PC-9 (cell line): ENCODE measurements at regions not wholly inside any gene's neighbourhood (a gene's known extent, or its start where the extent isn't known, plus 50 kb on each side); places are given as distances from the start of the nearest gene placed in this dataset.

Source experiments
- BruUV-seq: library from RNA; stranded (reverse); fragments of 400-500 nt; replicated peaks from 2 replicates; lab custom pipeline; 2021; lab: Mats Ljungman, UMichigan
- CTCF ChIA-PET: fragments of 300-600 bp; sonication (Branson Sonifier 250); formaldehyde crosslinking; loops from one replicate; lab custom pipeline; 2022; ENCODE audit warnings: antibody characterized with exemption; lab: Charles Lee
- POLR2A ChIA-PET: fragments of 300-600 bp; sonication (Branson Sonifier 250); formaldehyde crosslinking; loops from one replicate; lab custom pipeline; 2022; ENCODE audit warnings: antibody characterized with exemption; ENCODE audit not compliant: unreplicated experiment; lab: Charles Lee
- DNase-seq, 2 experiments: peaks; one replicate each; pipeline versions ENCODE4 v3.0.0 to v3.0.0-alpha.2; 2015 to 2022; ENCODE audit warnings: mixed read lengths in 1 of 2
- H2AFZ ChIP-seq: fragments of 200-600 bp; sonication (generic); 2 replicates; pipeline ENCODE4 v1.8.1; 2017; ENCODE audit warnings: antibody characterized with exemption
- H3F3A ChIP-seq: fragments of 200-600 bp; sonication (generic); 2 replicates; pipeline ENCODE4 v1.8.1; 2017; ENCODE audit warnings: antibody characterized with exemption, mild to moderate bottlenecking, low read depth; ENCODE audit not compliant: insufficient read depth
- H3K27ac ChIP-seq: fragments of 200-600 bp; sonication (generic); 2 replicates; pipeline ENCODE4 v1.6.1; 2016; ENCODE audit warnings: mixed run types
- H3K27me3 ChIP-seq: fragments of 200-600 bp; sonication (generic); 2 replicates; pipeline ENCODE4 v1.6.1; 2016; ENCODE audit warnings: low read depth, mixed run types; ENCODE audit not compliant: insufficient read depth
- H3K36me3 ChIP-seq: fragments of 200-600 bp; sonication (generic); 2 replicates; pipeline ENCODE4 v1.6.1; 2016; ENCODE audit warnings: low read depth, mixed run types
- H3K4me1 ChIP-seq: fragments of 200-600 bp; sonication (generic); replicated peaks from 2 replicates; pipeline ENCODE4 v1.6.1; 2016; ENCODE audit warnings: mixed run types; ENCODE audit not compliant: insufficient read depth
- H3K4me2 ChIP-seq: fragments of 200-600 bp; sonication (generic); 2 replicates; pipeline ENCODE4 v1.6.1; 2017; ENCODE audit warnings: mixed run types
- H3K4me3 ChIP-seq: fragments of 200-600 bp; sonication (generic); 2 replicates; pipeline ENCODE4 v1.6.1; 2016; ENCODE audit warnings: mixed run types
- H3K79me2 ChIP-seq: fragments of 200-600 bp; sonication (generic); 2 replicates; pipeline ENCODE4 v1.6.1; 2017; ENCODE audit warnings: low read depth, mixed run types
- H3K9me2 ChIP-seq: fragments of 200-600 bp; sonication (generic); 2 replicates; pipeline ENCODE4 v1.8.1; 2017; ENCODE audit warnings: mild to moderate bottlenecking; ENCODE audit not compliant: insufficient read depth
- H3K9me3 ChIP-seq: fragments of 200-600 bp; sonication (generic); 2 replicates; pipeline ENCODE4 v1.8.1; 2016; ENCODE audit warnings: low read depth; ENCODE audit not compliant: insufficient read depth
- H4K20me1 ChIP-seq: fragments of 200-600 bp; sonication (generic); 2 replicates; pipeline ENCODE4 v1.8.1; 2017; ENCODE audit not compliant: insufficient read depth
- CTCF ChIP-seq: fragments of 200-600 bp; sonication (generic); conservative IDR thresholded peaks from 2 replicates; pipeline ENCODE4 v1.6.1; 2017; ENCODE audit warnings: mixed run types, antibody characterized with exemption, mild to moderate bottlenecking, moderate library complexity
- EZH2 ChIP-seq: fragments of 200-600 bp; sonication (generic); IDR thresholded peaks from 2 replicates; pipeline ENCODE4 v1.8.0; 2017; ENCODE audit warnings: antibody characterized with exemption, low read depth
- intact Hi-C: fragments of 100-400 bp; cut with micrococcal nuclease; formaldehyde crosslinking; loops from one replicate; pipeline ENCODE4 v1.10.0; 2022; ENCODE audit not compliant: unreplicated experiment

GRCh38 chr4:125780747-125781146, 466.0 kb downstream of the FAT4 start:
- Histone ChIP-seq H3K27ac (no peak overlapping the region), H3K9me3 (no peaks in the 10 kb centered on the region), H3K79me2 (no peaks in the 10 kb centered on the region), H2AFZ (no peak overlapping the region), H3K36me3 (no peaks in the 10 kb centered on the region), H3K4me2 (no peak overlapping the region), H3K4me1 (no peaks in the 10 kb centered on the region), H3K9me2 (no peaks in the 10 kb centered on the region), H3K4me3 (no peak overlapping the region), H3K27me3 (no peaks in the 10 kb centered on the region), H4K20me1 (no peaks in the 10 kb centered on the region), H3F3A (no peaks in the 10 kb centered on the region)
- POLR2A ChIA-PET, result interaction anchor here (0.6 kb wide), 1 partner anchor 429 kb away, joined by 9 read pairs; no protein-coding TSS in a partner anchor
- CTCF ChIA-PET, result no interaction called here
- TF ChIP-seq CTCF, result no peak
- no peak for TF ChIP-seq EZH2
- no peak for DNase-seq
- intact Hi-C loops, result no loop called here
- BruUV-seq, result no TSS peak

- Histone ChIP-seq H2AFZ (no peak overlapping the region), H3K27me3 (no peaks in the 10 kb centered on the region), H3K4me1 (no peaks in the 10 kb centered on the region), H4K20me1 (no peaks in the 10 kb centered on the region), H3K27ac (no peak overlapping the region), H3F3A (no peaks in the 10 kb centered on the region), H3K4me3 (no peak overlapping the region), H3K9me2 (no peaks in the 10 kb centered on the region), H3K36me3 (no peaks in the 10 kb centered on the region), H3K79me2 (no peaks in the 10 kb centered on the region), H3K4me2 (no peak overlapping the region), H3K9me3 (no peaks in the 10 kb centered on the region)
- intact Hi-C loops, result no loop called here
- ChIA-PET CTCF (no interaction called here), POLR2A (no interaction called here)
- TF ChIP-seq EZH2 (no peak), CTCF (no peak)
- DNase-seq, result no peak
- BruUV-seq, result no TSS peak
These were observed 466.9 kb downstream of the FAT4 start for GRCh38 chr4:125781651-125782050.

GRCh38 chr4:125784741-125785140, 470.0 kb downstream of the FAT4 start:
- TF ChIP-seq EZH2, result no peak
- no peak for TF ChIP-seq CTCF
- Histone ChIP-seq H3K9me2 (no peaks in the 10 kb centered on the region), H3F3A (no peaks in the 10 kb centered on the region), H3K36me3 (no peaks in the 10 kb centered on the region), H4K20me1 (no peaks in the 10 kb centered on the region), H3K27me3 (no peaks in the 10 kb centered on the region), H2AFZ (no peak overlapping the region), H3K27ac (no peak overlapping the region), H3K4me2 (no peak overlapping the region), H3K4me1 (no peaks in the 10 kb centered on the region), H3K9me3 (no peaks in the 10 kb centered on the region), H3K4me3 (no peak overlapping the region), H3K79me2 (no peaks in the 10 kb centered on the region)
- no peak for DNase-seq
- POLR2A ChIA-PET, result no interaction called here
- no TSS peak for BruUV-seq
- intact Hi-C loops, result no loop called here
- CTCF ChIA-PET, result no interaction called here
